HFFc6 (cell line): ENCODE measurements at regions not wholly inside any gene's neighbourhood (a gene's known extent, or its start where the extent isn't known, plus 50 kb on each side); places are given as distances from the start of the nearest gene placed in this dataset.
"Not testable (repeated sequence)": the region's sequence is repeated elsewhere in the genome, so short reads cannot be mapped to it uniquely, and the experiment has no call there.

Source experiments
- DNase-seq: peaks from one replicate; pipeline ENCODE4 v3.0.0-alpha.2; 2018
- H3K27ac Mint-ChIP-seq: 2 replicates; pipeline ENCODE4 v1.8.0; 2020; ENCODE audit warnings: mild to moderate bottlenecking, mixed read lengths
- H3K27me3 Mint-ChIP-seq: 2 replicates; pipeline ENCODE4 v1.8.0; 2021; ENCODE audit warnings: mild to moderate bottlenecking, moderate library complexity, mixed read lengths; ENCODE audit not compliant: insufficient read depth
- H3K36me3 Mint-ChIP-seq: 2 replicates; pipeline ENCODE4 v1.8.0; 2021; ENCODE audit warnings: low read depth, mixed read lengths
- H3K4me1 Mint-ChIP-seq: 2 replicates; pipeline ENCODE4 v1.8.0; 2020; ENCODE audit warnings: low read depth, mixed read lengths
- H3K4me3 Mint-ChIP-seq: 2 replicates; pipeline ENCODE4 v1.8.0; 2020; ENCODE audit warnings: mild to moderate bottlenecking, moderate library complexity, mixed read lengths
- H3K9me3 Mint-ChIP-seq: 2 replicates; pipeline ENCODE4 v1.8.0; 2020; ENCODE audit warnings: mild to moderate bottlenecking, mixed read lengths
- TF ChIP-seq, protein P1 (sequence below): fragments of 200-600 bp; sonication (generic); IDR thresholded peaks from 2 replicates; pipeline ENCODE4 v1.5.0; 2021; ENCODE audit warnings: antibody characterized with exemption, mild to moderate bottlenecking

DNA sequence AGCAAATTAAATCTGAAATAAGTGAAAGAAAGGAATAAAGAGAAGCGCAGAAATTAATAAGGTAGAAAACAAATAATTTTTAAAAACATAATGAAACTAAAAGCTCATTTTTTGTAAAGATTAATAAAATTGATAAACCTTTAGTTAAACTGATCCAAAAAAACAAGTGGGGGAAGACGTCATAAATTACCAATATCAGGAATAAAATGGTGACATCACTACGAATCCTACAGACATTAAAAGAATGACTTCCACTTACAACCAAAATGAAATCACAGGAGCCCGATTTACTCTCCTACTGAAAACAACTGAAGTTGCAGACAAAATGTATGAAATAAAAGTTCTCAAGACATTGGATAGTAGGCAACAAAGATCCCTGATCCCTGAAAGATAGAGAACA lies 68.1 kb upstream of the IFFO2 start:
- no peak for DNase-seq
- no peak overlapping the region for H3K4me3 Mint-ChIP-seq
- no peaks in the 10 kb centered on the region for H3K4me1 Mint-ChIP-seq
- TF ChIP-seq, protein P1, sequence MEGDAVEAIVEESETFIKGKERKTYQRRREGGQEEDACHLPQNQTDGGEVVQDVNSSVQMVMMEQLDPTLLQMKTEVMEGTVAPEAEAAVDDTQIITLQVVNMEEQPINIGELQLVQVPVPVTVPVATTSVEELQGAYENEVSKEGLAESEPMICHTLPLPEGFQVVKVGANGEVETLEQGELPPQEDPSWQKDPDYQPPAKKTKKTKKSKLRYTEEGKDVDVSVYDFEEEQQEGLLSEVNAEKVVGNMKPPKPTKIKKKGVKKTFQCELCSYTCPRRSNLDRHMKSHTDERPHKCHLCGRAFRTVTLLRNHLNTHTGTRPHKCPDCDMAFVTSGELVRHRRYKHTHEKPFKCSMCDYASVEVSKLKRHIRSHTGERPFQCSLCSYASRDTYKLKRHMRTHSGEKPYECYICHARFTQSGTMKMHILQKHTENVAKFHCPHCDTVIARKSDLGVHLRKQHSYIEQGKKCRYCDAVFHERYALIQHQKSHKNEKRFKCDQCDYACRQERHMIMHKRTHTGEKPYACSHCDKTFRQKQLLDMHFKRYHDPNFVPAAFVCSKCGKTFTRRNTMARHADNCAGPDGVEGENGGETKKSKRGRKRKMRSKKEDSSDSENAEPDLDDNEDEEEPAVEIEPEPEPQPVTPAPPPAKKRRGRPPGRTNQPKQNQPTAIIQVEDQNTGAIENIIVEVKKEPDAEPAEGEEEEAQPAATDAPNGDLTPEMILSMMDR, result no peak
- peaks cover 2% of the 10 kb centered on the region; the same call in 1 of the 2 replicates for H3K27me3 Mint-ChIP-seq
- H3K9me3 Mint-ChIP-seq, result peaks cover 7% of the 10 kb centered on the region; the same call in 1 of the 2 replicates
- no peak overlapping the region for H3K27ac Mint-ChIP-seq
- H3K36me3 Mint-ChIP-seq, result no peaks in the 10 kb centered on the region; the same call in 1 of the 2 replicates

DNA sequence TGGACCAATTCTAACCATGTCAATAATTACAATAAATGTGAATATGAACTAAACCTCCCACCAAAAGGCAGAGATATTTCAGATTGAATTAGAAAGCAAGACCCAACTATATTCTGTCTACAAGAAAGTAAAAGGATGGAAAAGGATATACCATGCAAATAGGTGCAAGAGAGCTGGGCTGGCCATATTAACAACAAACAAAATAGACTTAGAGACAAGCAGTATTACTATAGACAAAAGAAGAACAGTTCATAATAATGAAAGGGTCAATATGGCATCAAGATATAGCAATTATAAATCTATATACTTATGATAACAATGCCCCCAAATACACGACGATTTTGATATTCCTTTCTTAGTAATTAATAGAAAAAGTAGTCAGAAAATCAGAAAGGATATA lies 67.3 kb upstream of the IFFO2 start:
- DNase-seq, result no peak
- no peaks in the 10 kb centered on the region; the same call in 1 of the 2 replicates for H3K36me3 Mint-ChIP-seq
- TF ChIP-seq, protein P1, result no peak
- no peak overlapping the region for H3K4me3 Mint-ChIP-seq
- no peak overlapping the region for H3K27ac Mint-ChIP-seq
- H3K9me3 Mint-ChIP-seq, result peaks cover 7% of the 10 kb centered on the region; the same call in 1 of the 2 replicates
- no peaks in the 10 kb centered on the region for H3K4me1 Mint-ChIP-seq
- H3K27me3 Mint-ChIP-seq, result peaks cover 2% of the 10 kb centered on the region; the same call in 1 of the 2 replicates

DNA sequence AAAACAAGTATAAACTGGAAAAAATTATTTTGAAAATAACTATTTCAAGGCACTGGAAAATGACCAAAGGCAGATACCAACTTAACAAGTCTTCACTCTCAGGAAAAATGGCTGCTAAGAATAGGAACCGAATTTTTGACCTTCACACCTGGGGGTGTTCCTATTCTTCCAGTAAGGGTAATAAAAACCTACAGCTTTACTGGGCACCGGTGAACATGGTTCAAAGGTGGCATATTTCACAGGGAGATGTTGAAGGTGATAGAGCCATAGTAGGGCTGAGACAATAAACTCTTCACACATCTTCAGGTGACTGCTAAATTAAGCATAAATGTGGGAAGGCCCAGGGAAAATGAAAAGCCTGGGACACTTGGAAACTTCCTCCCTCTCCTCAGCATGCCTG lies 65.4 kb upstream of the IFFO2 start:
- TF ChIP-seq, protein P1, result no peak
- H3K4me3 Mint-ChIP-seq, result no peak overlapping the region
- DNase-seq, result no peak
- peaks cover 7% of the 10 kb centered on the region; the same call in 1 of the 2 replicates for H3K9me3 Mint-ChIP-seq
- H3K4me1 Mint-ChIP-seq, result no peaks in the 10 kb centered on the region
- H3K36me3 Mint-ChIP-seq, result no peaks in the 10 kb centered on the region; the same call in 1 of the 2 replicates
- H3K27ac Mint-ChIP-seq, result no peak overlapping the region
- H3K27me3 Mint-ChIP-seq, result no peaks in the 10 kb centered on the region

DNA sequence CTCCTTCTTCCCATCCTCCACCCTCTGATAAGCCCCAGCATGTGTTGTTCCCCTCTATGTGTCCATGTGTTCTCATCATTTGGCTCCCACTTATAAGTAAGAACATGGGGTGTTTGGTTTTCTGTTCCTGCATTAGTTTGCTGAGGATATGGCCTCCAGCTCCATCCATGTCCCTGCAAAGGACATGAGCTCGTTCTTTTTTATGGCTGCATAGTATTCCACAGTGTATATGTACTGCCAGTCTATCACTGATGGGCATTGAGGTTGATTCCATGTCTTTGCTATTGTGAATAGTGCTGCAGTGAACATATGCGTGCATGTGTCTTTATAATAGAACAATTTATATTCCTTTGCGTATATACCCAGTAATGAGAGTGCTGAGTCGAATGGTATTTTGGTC lies 62.8 kb upstream of the IFFO2 start:
- H3K4me3 Mint-ChIP-seq, H3K36me3 Mint-ChIP-seq, H3K27me3 Mint-ChIP-seq, H3K9me3 Mint-ChIP-seq, H3K4me1 Mint-ChIP-seq, DNase-seq, H3K27ac Mint-ChIP-seq: not testable (repeated sequence)

DNA sequence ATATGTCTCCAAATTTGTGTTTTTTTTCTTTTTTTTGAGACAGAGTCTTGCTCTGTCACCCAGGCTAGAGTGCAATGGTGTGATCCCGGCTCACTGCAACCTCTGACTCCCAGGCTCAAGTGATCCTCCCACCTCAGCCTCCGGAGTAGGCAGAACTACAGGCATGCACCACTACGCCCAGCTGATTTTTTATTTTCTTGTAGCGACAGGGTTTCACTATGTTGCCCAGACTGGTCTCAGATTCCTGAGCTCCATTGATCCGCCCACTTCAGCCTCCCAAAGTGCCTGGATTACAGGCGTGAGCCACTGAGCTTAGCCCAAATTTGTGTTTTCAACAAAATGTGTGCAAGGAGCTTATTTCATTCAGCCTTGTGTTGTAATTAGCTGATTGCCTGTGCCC lies 59.0 kb upstream of the IFFO2 start:
- Mint-ChIP-seq H3K36me3 (no peaks in the 10 kb centered on the region), H3K9me3 (no peaks in the 10 kb centered on the region), H3K4me3 (no peak overlapping the region), H3K4me1 (peaks cover 25% of the 10 kb centered on the region), H3K27me3 (peaks cover 4% of the 10 kb centered on the region), H3K27ac (no peak overlapping the region)
- DNase-seq, result no peak
- TF ChIP-seq, protein P1, result no peak

DNA sequence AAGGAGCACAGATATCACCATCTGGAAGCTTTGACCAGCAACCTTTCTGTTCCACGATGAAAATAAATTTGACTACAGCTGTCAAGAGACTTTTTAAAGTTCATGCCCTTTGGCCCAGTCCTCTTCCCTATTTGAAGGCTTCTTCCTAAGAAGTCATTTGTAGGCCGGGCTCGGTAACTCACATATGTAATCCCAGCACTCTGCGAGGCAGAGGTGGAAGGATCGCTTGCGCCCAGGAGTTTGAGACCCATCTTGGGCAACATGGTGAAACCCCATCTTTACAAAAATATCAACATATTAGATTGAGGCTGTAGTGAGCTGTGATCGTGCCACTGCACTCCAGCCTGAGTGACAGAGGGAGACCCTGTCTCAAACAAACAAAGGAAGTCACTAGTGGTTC lies 58.3 kb upstream of the IFFO2 start:
- H3K27me3 Mint-ChIP-seq, result peaks cover 4% of the 10 kb centered on the region
- H3K4me3 Mint-ChIP-seq, result no peak overlapping the region
- TF ChIP-seq, protein P1, result no peak
- peaks cover 32% of the 10 kb centered on the region for H3K4me1 Mint-ChIP-seq
- no peak overlapping the region for H3K27ac Mint-ChIP-seq
- H3K9me3 Mint-ChIP-seq, result no peaks in the 10 kb centered on the region
- DNase-seq, result no peak
- H3K36me3 Mint-ChIP-seq, result no peaks in the 10 kb centered on the region
